ENCODE measurements at regions not wholly inside any gene's neighbourhood (a gene's known extent, or its start where the extent isn't known, plus 50 kb on each side); places are given as distances from the start of the nearest gene placed in this dataset.

- no peak for TF ChIP-seq POLR2A (IDR thresholded peaks at IDR 0.05)
- TF ChIP-seq, protein P1, sequence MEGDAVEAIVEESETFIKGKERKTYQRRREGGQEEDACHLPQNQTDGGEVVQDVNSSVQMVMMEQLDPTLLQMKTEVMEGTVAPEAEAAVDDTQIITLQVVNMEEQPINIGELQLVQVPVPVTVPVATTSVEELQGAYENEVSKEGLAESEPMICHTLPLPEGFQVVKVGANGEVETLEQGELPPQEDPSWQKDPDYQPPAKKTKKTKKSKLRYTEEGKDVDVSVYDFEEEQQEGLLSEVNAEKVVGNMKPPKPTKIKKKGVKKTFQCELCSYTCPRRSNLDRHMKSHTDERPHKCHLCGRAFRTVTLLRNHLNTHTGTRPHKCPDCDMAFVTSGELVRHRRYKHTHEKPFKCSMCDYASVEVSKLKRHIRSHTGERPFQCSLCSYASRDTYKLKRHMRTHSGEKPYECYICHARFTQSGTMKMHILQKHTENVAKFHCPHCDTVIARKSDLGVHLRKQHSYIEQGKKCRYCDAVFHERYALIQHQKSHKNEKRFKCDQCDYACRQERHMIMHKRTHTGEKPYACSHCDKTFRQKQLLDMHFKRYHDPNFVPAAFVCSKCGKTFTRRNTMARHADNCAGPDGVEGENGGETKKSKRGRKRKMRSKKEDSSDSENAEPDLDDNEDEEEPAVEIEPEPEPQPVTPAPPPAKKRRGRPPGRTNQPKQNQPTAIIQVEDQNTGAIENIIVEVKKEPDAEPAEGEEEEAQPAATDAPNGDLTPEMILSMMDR (IDR thresholded peaks at IDR 0.05) = no peak
These were observed 82.5 kb upstream of the CLMN start for GRCh38 chr14:95402176-95402575.

Data from lower leg skin (tissue), 3 donors.